NCI-H774 (cell line): ENCODE measurements at regions not wholly inside any gene's neighbourhood (a gene's known extent, or its start where the extent isn't known, plus 50 kb on each side); places are given as distances from the start of the nearest gene placed in this dataset.
A peak's percentile ranks its signal among the peaks of the same experiment; 100 is the strongest.
"Not testable (repeated sequence)": the region's sequence is repeated elsewhere in the genome, so short reads cannot be mapped to it uniquely, and the experiment has no call there.

Experiments
- DNase-seq: peaks from one replicate; lab custom pipeline; 2025; lab: John Stamatoyannopoulos, UW

- DNase-seq = no peak
Observed at GRCh38 chr5:144004751-144005150, 165.7 kb downstream of the YIPF5 start.

- no peak for DNase-seq
Observed at GRCh38 chr5:144009116-144009515, 161.3 kb downstream of the YIPF5 start.

- no peak for DNase-seq
Observed at GRCh38 chr5:144011388-144011787, 159.1 kb downstream of the YIPF5 start.

GRCh38 chr5:144013816-144014215 is 156.6 kb downstream of the YIPF5 start:
- DNase-seq = no peak

- DNase-seq = peak; percentile 18
Observed at GRCh38 chr5:144015961-144016360, 154.5 kb downstream of the YIPF5 start.

- DNase-seq = no peak
Observed at GRCh38 chr5:144017119-144017518, 153.3 kb downstream of the YIPF5 start.

- DNase-seq = no peak
Observed at GRCh38 chr5:144017631-144018030, 152.8 kb downstream of the YIPF5 start.

- DNase-seq = no peak
Observed at GRCh38 chr5:144024090-144024489, 146.4 kb downstream of the YIPF5 start.

GRCh38 chr5:144024545-144024944 is 145.9 kb downstream of the YIPF5 start:
- DNase-seq = no peak

- no peak for DNase-seq
Observed at GRCh38 chr5:144026286-144026685, 144.2 kb downstream of the YIPF5 start.

- peak; percentile 37 for DNase-seq
Observed at GRCh38 chr5:144028058-144028457, 142.4 kb downstream of the YIPF5 start.

- peak; percentile 38 for DNase-seq
Observed at GRCh38 chr5:144028636-144029035, 141.8 kb downstream of the YIPF5 start.

GRCh38 chr5:144030904-144031303 is 139.6 kb downstream of the YIPF5 start:
- no peak for DNase-seq

- peak; percentile 59 for DNase-seq
Observed at GRCh38 chr5:144032375-144032774, 138.1 kb downstream of the YIPF5 start.

- no peak for DNase-seq
Observed at GRCh38 chr5:144033486-144033885, 137.0 kb downstream of the YIPF5 start.

- no peak for DNase-seq
Observed at GRCh38 chr5:144035046-144035740, 135.3 kb downstream of the YIPF5 start.

GRCh38 chr5:144036476-144036875 is 134.0 kb downstream of the YIPF5 start:
- no peak for DNase-seq

- DNase-seq = peak; percentile 10
Observed at GRCh38 chr5:144040615-144041305, 129.7 kb downstream of the YIPF5 start.

- no peak for DNase-seq
Observed at GRCh38 chr5:144042156-144042555, 128.3 kb downstream of the YIPF5 start.

GRCh38 chr5:144048259-144048856 is 122.1 kb downstream of the YIPF5 start:
- DNase-seq = no peak

GRCh38 chr5:144055391-144055790 is 115.1 kb downstream of the YIPF5 start:
- not testable (repeated sequence) for DNase-seq

- not testable (repeated sequence) for DNase-seq
Observed at GRCh38 chr5:144060091-144060490, 110.4 kb downstream of the YIPF5 start.

- DNase-seq = no peak
Observed at GRCh38 chr5:144060598-144060997, 109.9 kb downstream of the YIPF5 start.
